Bronchial epithelial cell (primary cell): ENCODE measurements at regions not wholly inside any gene's neighbourhood (a gene's known extent, or its start where the extent isn't known, plus 50 kb on each side); places are given as distances from the start of the nearest gene placed in this dataset.
A peak's percentile ranks its signal among the peaks of the same experiment; 100 is the strongest.

ENCODE experiments used
- DNase-seq: peaks from one replicate; pipeline ENCODE4 v3.0.0-alpha.2; 2010; ENCODE audit warnings: low read depth
- FAIRE-seq: peaks from 2 replicates; lab custom pipeline; 2011; peaks lifted over from hg19 to GRCh38; lab: Jason Lieb, UNC
- H3K27me3 ChIP-seq: 2 replicates; pipeline ENCODE4 v1.5.1; 2011; ENCODE audit warnings: low read length; ENCODE audit not compliant: control insufficient read depth, insufficient read depth
- H3K36me3 ChIP-seq: 2 replicates; pipeline ENCODE4 v1.5.1; 2011; ENCODE audit warnings: low read length; ENCODE audit not compliant: control insufficient read depth, insufficient read depth
- H3K4me3 ChIP-seq: 2 replicates; pipeline ENCODE4 v1.5.1; 2011; ENCODE audit warnings: mild to moderate bottlenecking, low read depth, low read length, control low read depth
- CTCF ChIP-seq: IDR thresholded peaks from 2 replicates; pipeline ENCODE4 v1.5.1; 2011; ENCODE audit warnings: mild to moderate bottlenecking, moderate library complexity, low read length, control low read depth, inconsistent platforms; ENCODE audit not compliant: insufficient read depth, severe bottlenecking

GRCh38 chr16:51418258-51418657 is 267.2 kb upstream of the SALL1 start:
- FAIRE-seq, result no peak
- Histone ChIP-seq H3K36me3 (no peaks in the 10 kb centered on the region), H3K4me3 (no peak overlapping the region), H3K27me3 (peaks cover 2% of the 10 kb centered on the region)
- TF ChIP-seq CTCF, result no peak
- no peak for DNase-seq

GRCh38 chr16:51416926-51417325 is 265.9 kb upstream of the SALL1 start:
- FAIRE-seq (no peak), DNase-seq (no peak)
- no peak for TF ChIP-seq CTCF
- Histone ChIP-seq H3K36me3 (no peaks in the 10 kb centered on the region), H3K4me3 (no peak overlapping the region), H3K27me3 (peaks cover 2% of the 10 kb centered on the region)

- Histone ChIP-seq H3K4me3 (no peak overlapping the region), H3K36me3 (no peaks in the 10 kb centered on the region), H3K27me3 (peaks cover 2% of the 10 kb centered on the region)
- FAIRE-seq, result peak; percentile 58
- TF ChIP-seq CTCF, result no peak
- no peak for DNase-seq
These were observed 259.1 kb upstream of the SALL1 start for GRCh38 chr16:51410125-51410524.

GRCh38 chr16:51409001-51409675 is 258.1 kb upstream of the SALL1 start:
- FAIRE-seq, result no peak
- no peak for TF ChIP-seq CTCF
- Histone ChIP-seq H3K4me3 (no peak overlapping the region), H3K27me3 (no peaks in the 10 kb centered on the region), H3K36me3 (no peaks in the 10 kb centered on the region)
- peak; percentile 34 for DNase-seq

- H3K36me3 ChIP-seq, result no peaks in the 10 kb centered on the region
- no peaks in the 10 kb centered on the region for H3K27me3 ChIP-seq
- DNase-seq (peak; percentile 86), FAIRE-seq (no peak)
- no peak overlapping the region for H3K4me3 ChIP-seq
- TF ChIP-seq CTCF, result no peak
These were observed 257.3 kb upstream of the SALL1 start for GRCh38 chr16:51408357-51408756.

- DNase-seq (no peak), FAIRE-seq (no peak)
- H3K27me3 ChIP-seq, result no peaks in the 10 kb centered on the region
- H3K4me3 ChIP-seq, result no peak overlapping the region
- no peaks in the 10 kb centered on the region for H3K36me3 ChIP-seq
- TF ChIP-seq CTCF, result no peak
These were observed 256.9 kb upstream of the SALL1 start for GRCh38 chr16:51407921-51408320.
